ENCODE measurements at regions not wholly inside any gene's neighbourhood (a gene's known extent, or its start where the extent isn't known, plus 50 kb on each side); places are given as distances from the start of the nearest gene placed in this dataset.

- TF ChIP-seq, protein P1, sequence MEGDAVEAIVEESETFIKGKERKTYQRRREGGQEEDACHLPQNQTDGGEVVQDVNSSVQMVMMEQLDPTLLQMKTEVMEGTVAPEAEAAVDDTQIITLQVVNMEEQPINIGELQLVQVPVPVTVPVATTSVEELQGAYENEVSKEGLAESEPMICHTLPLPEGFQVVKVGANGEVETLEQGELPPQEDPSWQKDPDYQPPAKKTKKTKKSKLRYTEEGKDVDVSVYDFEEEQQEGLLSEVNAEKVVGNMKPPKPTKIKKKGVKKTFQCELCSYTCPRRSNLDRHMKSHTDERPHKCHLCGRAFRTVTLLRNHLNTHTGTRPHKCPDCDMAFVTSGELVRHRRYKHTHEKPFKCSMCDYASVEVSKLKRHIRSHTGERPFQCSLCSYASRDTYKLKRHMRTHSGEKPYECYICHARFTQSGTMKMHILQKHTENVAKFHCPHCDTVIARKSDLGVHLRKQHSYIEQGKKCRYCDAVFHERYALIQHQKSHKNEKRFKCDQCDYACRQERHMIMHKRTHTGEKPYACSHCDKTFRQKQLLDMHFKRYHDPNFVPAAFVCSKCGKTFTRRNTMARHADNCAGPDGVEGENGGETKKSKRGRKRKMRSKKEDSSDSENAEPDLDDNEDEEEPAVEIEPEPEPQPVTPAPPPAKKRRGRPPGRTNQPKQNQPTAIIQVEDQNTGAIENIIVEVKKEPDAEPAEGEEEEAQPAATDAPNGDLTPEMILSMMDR (IDR thresholded peaks at IDR 0.05) = no peak
- no peak for TF ChIP-seq POLR2A (IDR thresholded peaks at IDR 0.05)
- TF ChIP-seq POLR2AphosphoS5 (IDR thresholded peaks at IDR 0.05) = no peak
These were observed 210.0 kb downstream of the AUH start for GRCh38 chr9:91151718-91152095.

Data from breast epithelium (tissue), 3 donors.